GM23248 (cell line): ENCODE measurements at regions not wholly inside any gene's neighbourhood (a gene's known extent, or its start where the extent isn't known, plus 50 kb on each side); places are given as distances from the start of the nearest gene placed in this dataset.

Experiments
- EZH2 ChIP-seq: fragments of 200-600 bp; sonication (generic); IDR thresholded peaks from 2 replicates; pipeline ENCODE4 v1.6.1; 2018; ENCODE audit warnings: antibody characterized with exemption, mild to moderate bottlenecking; ENCODE audit not compliant: insufficient read depth, poor library complexity, severe bottlenecking
- EZH2phosphoT487 ChIP-seq: fragments of 200-600 bp; sonication (generic); IDR thresholded peaks from 2 replicates; pipeline ENCODE4 v1.6.1; 2018; ENCODE audit warnings: antibody characterized with exemption, moderate library complexity, mild to moderate bottlenecking, low read depth; ENCODE audit not compliant: insufficient read depth

DNA sequence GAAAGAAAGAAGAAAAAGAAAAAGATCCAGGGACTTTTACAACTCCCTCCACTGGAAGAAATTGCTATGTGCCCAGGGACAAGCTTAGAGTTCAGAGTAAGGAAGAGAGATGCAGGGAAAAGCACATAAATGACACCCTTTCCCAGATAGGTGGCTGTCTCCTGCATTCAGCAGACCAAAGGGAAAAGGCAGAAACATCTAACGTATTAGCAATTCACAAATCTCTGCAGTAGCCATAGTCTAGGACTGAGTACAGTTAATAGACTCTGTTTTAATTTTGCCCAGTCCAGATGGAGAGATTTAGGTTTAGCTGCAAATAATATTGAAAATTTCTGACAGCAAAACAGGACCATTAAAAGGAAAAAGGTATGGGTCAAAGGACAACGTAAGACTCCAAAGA is 71.3 kb upstream of the TNFRSF21 start:
- no peak for TF ChIP-seq EZH2
- TF ChIP-seq EZH2phosphoT487: no peak
